ENCODE measurements at regions not wholly inside any gene's neighbourhood (a gene's known extent, or its start where the extent isn't known, plus 50 kb on each side); places are given as distances from the start of the nearest gene placed in this dataset.

- no peak for DNase-seq (ENCODE audit: low read depth in 2 of 2)
These were observed 216.5 kb upstream of the BTG1 start for GRCh38 chr12:92362126-92362525.

DNA sequence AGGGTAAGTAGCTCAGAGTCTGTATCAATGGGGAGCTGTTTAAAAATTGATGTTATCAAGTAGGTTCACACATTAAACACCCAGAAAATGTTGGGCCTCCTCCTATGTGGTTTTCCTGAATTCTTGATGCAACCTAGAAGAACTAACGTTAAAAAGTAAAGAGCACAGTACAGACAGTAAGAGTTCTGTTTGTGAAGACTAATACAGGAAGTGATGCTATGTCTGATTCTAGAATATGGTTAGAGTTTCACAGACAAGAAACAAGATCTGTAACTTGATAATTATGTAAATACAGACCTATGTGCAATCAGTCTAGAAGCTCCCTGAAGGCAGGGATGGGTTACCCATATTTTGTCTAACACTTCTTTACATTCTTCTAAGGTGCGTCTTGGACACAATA lies 214.9 kb upstream of the BTG1 start:
- DNase-seq (ENCODE audit: low read depth in 2 of 2), result no peak

GRCh38 chr12:92359581-92360209 lies 214.0 kb upstream of the BTG1 start:
- no peak for DNase-seq (ENCODE audit: low read depth in 2 of 2)

- DNase-seq (ENCODE audit: low read depth in 2 of 2), result no peak
These were observed 212.1 kb upstream of the BTG1 start for GRCh38 chr12:92357584-92358261.

GRCh38 chr12:92356425-92356824 lies 210.8 kb upstream of the BTG1 start:
- DNase-seq (ENCODE audit: low read depth in 2 of 2), result no peak

GRCh38 chr12:92349635-92350034 lies 204.0 kb upstream of the BTG1 start:
- no peak for DNase-seq (ENCODE audit: low read depth in 2 of 2)

DNA sequence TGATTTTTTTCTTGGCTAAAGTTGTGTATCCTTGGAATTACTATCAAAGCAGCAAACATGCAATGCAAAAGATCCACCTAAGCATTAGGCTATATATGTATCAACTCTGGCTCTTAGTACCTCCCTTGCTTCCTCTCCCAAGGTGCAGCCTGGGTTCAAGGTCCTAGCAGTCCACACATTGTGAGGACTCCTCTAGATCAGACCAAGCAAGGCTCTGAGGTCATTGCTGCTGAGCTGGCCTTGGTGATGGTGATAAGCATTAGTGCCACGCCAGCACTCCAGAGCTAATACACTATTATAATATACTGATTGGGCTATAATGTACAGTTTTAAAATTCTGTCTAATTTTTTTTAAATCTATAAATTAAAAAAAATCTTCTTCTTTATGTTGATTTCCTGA lies 196.9 kb upstream of the BTG1 start:
- no peak for DNase-seq (ENCODE audit: low read depth in 2 of 2)

GRCh38 chr12:92341065-92341668 lies 195.5 kb upstream of the BTG1 start:
- no peak for DNase-seq (ENCODE audit: low read depth in 2 of 2)

DNA sequence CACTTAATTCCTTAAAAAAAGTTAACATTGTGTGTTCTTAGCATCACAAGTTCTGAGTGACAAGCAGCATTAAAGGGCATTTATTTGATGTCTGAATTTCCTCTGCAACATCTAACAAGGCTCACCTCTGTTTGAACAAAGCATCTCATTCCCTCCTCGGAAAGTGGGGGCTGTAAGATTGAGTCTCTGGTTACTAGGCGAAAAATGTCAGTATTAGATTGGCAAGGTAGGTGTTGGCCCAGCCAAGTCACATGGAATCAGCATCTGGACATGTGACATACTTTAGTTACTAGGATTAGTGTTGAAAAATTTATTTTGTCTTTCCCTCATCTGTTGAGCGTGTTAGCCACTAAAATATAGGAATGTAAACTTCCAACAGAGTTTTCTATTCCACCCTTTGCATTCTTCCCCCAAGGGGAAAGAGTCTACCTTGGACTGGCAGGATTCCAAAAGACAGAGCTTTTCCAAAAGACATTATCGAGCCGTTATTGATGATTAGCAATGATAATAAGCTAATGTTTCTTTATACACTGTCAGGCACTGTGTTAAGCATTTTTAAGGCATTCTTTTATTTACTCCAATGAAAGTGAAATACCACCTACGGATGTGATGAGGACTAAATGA lies 194.9 kb upstream of the BTG1 start:
- DNase-seq (ENCODE audit: low read depth in 2 of 2), result no peak

GRCh38 chr12:92340003-92340402 lies 194.4 kb upstream of the BTG1 start:
- DNase-seq (ENCODE audit: low read depth in 2 of 2), result no peak

- DNase-seq (ENCODE audit: low read depth in 2 of 2), result no peak
These were observed 193.7 kb upstream of the BTG1 start for GRCh38 chr12:92339198-92339821.

DNA sequence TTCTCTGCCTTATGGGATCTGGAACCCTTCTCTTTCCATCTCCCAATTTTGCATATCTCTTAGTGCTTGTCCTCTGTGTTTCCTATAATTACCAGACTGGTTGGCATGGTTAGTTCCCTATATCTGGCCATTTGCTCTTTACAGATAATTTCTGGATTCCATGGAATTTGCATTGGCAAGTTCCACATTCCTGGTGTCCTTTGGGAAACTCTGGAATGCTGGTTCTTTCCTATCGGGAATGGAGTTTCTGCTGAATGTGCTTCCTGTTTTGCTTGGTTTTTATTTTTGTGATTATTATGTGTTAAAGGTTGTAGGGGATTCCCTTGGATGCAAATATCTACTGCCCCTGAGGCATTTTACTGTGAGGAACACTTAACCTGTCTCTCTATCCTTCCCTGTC lies 193.0 kb upstream of the BTG1 start:
- no peak for DNase-seq (ENCODE audit: low read depth in 2 of 2)

- no peak for DNase-seq (ENCODE audit: low read depth in 2 of 2)
These were observed 192.5 kb upstream of the BTG1 start for GRCh38 chr12:92338102-92338501.

GRCh38 chr12:92337128-92337527 lies 191.5 kb upstream of the BTG1 start:
- DNase-seq (ENCODE audit: low read depth in 2 of 2), result no peak

DNA sequence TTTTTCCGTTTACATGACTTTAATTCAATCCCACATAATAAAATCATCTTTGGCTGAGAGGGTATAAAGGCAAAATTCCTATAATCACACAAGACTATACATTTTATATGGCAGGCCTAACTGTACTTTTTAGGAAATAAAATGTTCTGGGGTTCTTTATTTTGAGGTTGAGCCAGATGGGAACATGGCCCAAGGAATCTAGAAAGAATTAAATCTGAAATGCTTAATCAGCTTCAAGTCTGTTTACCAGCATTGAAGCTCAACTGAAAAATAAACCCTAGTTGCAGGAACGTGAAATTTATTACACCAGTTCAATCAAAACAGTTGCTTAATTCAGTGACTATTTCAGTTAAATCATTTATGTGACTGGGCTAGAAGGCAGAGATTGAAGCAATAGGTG lies 191.0 kb upstream of the BTG1 start:
- no peak for DNase-seq (ENCODE audit: low read depth in 2 of 2)

DNA sequence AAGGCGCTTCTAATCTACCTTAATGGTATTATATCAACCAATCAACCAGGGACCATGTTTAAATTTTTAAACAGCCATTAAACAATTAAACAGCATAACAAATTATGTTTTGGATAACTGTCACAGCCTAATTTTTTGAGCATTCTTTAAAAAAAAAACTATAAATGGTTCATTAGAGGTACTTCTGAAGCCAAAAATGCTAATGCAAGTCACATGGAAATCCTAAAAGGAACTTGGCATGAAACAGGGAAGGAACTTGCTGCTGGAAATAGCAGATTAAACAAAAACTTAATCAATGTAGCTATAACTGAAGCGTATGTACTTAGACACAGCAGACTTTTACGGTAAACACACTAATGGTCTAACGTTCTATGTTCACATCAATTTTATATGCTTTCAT lies 190.2 kb upstream of the BTG1 start:
- no peak for DNase-seq (ENCODE audit: low read depth in 2 of 2)

DNA sequence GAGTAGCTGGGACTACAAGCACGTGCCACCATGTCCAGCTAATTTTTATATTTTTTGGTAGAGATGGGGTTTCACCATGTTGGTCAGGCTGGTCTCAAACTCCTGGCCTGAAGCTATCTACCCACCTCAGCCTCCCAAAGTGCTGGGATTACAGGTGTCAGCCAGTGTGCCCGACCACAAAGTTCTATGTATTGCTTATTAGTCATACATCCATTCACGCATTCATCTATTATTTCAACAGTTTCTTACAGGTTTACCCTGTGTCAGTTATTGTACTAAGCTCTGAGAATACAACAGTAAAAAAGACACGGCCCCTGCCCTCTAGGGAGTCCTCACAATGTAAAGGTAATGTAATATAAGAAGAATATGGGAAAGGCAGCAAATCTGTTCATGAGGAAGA lies 188.9 kb upstream of the BTG1 start:
- DNase-seq (ENCODE audit: low read depth in 2 of 2), result no peak

GRCh38 chr12:92332552-92332951 lies 186.9 kb upstream of the BTG1 start:
- no peak for DNase-seq (ENCODE audit: low read depth in 2 of 2)

DNA sequence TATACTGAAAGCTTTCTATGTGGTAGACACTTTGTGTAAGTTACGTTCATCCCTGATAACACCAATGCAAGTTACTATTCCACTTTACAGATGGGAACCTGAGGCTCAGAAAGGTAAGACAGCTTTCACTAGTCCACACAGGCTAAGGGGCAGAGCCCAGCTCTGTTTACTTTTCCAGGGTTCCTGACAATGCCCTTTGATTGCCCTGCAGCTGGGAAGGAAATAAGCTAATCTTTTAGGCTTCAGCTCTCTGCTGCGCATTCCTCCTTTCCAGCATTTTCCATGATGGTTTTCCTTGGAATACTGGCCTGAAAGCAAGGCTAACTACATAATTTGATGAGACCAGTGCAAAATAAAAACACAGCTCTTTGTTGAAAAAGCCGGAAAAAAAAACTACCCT lies 185.7 kb upstream of the BTG1 start:
- no peak for DNase-seq (ENCODE audit: low read depth in 2 of 2)

- no peak for DNase-seq (ENCODE audit: low read depth in 2 of 2)
These were observed 185.0 kb upstream of the BTG1 start for GRCh38 chr12:92330654-92331053.

- no peak for DNase-seq (ENCODE audit: low read depth in 2 of 2)
These were observed 181.2 kb upstream of the BTG1 start for GRCh38 chr12:92326877-92327276.

DNA sequence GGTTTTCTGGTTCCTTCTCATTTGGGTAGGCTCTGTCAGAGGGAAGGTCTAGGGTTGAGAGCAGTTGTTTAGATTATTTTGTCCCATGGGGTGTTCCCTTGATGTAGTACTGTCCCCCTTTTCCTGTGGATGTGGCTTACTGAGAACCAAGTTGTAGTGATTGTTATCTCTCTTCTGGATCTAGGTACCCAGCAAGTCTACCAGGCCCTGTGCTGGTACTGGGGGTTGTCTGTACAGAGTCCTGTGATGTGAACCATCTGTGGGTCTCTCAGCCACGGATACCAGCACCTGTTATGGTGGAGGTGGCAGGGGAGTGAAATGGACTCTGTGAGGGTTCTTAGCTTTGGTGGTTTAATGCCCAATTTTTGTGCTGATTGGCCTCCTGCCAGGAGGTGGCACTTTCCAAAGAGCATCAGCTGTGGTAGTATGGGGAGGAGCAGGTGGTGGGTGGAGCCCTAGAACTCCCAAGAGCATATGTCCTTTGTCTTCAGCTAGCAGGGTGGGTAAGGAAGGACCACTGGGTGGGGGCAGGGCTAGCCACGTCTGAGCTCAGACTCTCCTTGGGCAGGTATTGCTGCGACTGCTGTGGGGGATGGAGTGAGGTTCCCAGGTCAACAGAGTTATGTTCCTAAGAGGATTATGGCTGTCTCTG lies 179.3 kb upstream of the BTG1 start:
- DNase-seq (ENCODE audit: low read depth in 2 of 2), result no peak

All from stimulated activated CD8-positive, alpha-beta memory T cell treated with anti-CD3 and anti-CD28 coated beads, Interleukin-7, amount 100 ng/mL, for 4 hours (primary cell).